WTC11 (cell line): ENCODE measurements at regions not wholly inside any gene's neighbourhood (a gene's known extent, or its start where the extent isn't known, plus 50 kb on each side); places are given as distances from the start of the nearest gene placed in this dataset.

ENCODE experiments used
- ATF3 ChIP-seq: sonication (generic); formaldehyde crosslinking; conservative IDR thresholded peaks from 2 replicates; pipeline ENCODE4 v1.8.1; 2022; ENCODE audit warnings: mild to moderate bottlenecking, missing genetic modification reagents
- CTCF ChIP-seq: fragments of 200-600 bp; IDR thresholded peaks from 2 replicates; pipeline ENCODE4 v1.8.0; 2022; ENCODE audit warnings: antibody characterized with exemption
- ETV6 ChIP-seq: sonication (generic); formaldehyde crosslinking; IDR thresholded peaks from 2 replicates; pipeline ENCODE4 v1.8.1; 2022; ENCODE audit warnings: mild to moderate bottlenecking, missing genetic modification reagents
- IRF1 ChIP-seq: sonication (generic); formaldehyde crosslinking; IDR thresholded peaks from 2 replicates; pipeline ENCODE4 v1.8.0; 2023; ENCODE audit warnings: missing genetic modification reagents
- IRF2 ChIP-seq: sonication (generic); formaldehyde crosslinking; IDR thresholded peaks from 2 replicates; pipeline ENCODE4 v1.8.0; 2022; ENCODE audit warnings: low read depth, missing genetic modification reagents, borderline replicate concordance
- JUN ChIP-seq: sonication (generic); formaldehyde crosslinking; IDR thresholded peaks from 2 replicates; pipeline ENCODE4 v1.8.0; 2023; ENCODE audit warnings: mild to moderate bottlenecking, missing genetic modification reagents
- MLX ChIP-seq: sonication (generic); formaldehyde crosslinking; IDR thresholded peaks from 2 replicates; pipeline ENCODE4 v1.8.1; 2023; ENCODE audit warnings: mild to moderate bottlenecking, missing genetic modification reagents, moderate library complexity
- USF2 ChIP-seq: sonication (generic); formaldehyde crosslinking; IDR thresholded peaks from 2 replicates; pipeline ENCODE4 v1.8.1; 2023; ENCODE audit warnings: mild to moderate bottlenecking, missing genetic modification reagents, moderate library complexity
- ZBTB21 ChIP-seq: sonication (generic); formaldehyde crosslinking; IDR thresholded peaks from 2 replicates; pipeline ENCODE4 v1.8.1; 2023; ENCODE audit warnings: mild to moderate bottlenecking, missing genetic modification reagents, borderline replicate concordance
- ZNF138 ChIP-seq: sonication (generic); formaldehyde crosslinking; conservative IDR thresholded peaks from 2 replicates; pipeline ENCODE4 v1.8.1; 2022; ENCODE audit warnings: mild to moderate bottlenecking, moderate library complexity, missing genetic modification reagents
- ZNF232 ChIP-seq: sonication (generic); formaldehyde crosslinking; IDR thresholded peaks from 2 replicates; pipeline ENCODE4 v1.8.0; 2022; ENCODE audit warnings: mild to moderate bottlenecking, missing genetic modification reagents

GRCh38 chr22:26762503-26763472 lies 105.4 kb downstream of the MIAT start:
- TF ChIP-seq CTCF, result no peak
- no peak for TF ChIP-seq ZBTB21
- TF ChIP-seq IRF1 (CRISPR knock-in tag), result no peak
- TF ChIP-seq ZNF138 (CRISPR knock-in tag), result no peak
- no peak for TF ChIP-seq JUN (CRISPR knock-in tag)
- TF ChIP-seq IRF2 (CRISPR knock-in tag), result no peak
- TF ChIP-seq ZNF232 (CRISPR knock-in tag), result no peak
- no peak for TF ChIP-seq ATF3
- no peak for TF ChIP-seq USF2
- no peak for TF ChIP-seq MLX (CRISPR knock-in tag)
- no peak for TF ChIP-seq ETV6 (CRISPR knock-in tag)
